HuH-7.5 (cell line): ENCODE measurements at regions not wholly inside any gene's neighbourhood (a gene's known extent, or its start where the extent isn't known, plus 50 kb on each side); places are given as distances from the start of the nearest gene placed in this dataset.
"Not testable (repeated sequence)": the region's sequence is repeated elsewhere in the genome, so short reads cannot be mapped to it uniquely, and the experiment has no call there.

Experiments
- DNase-seq: peaks from one replicate; pipeline ENCODE4 v3.0.0; 2011; ENCODE audit warnings: low spot score

- DNase-seq, result no peak
These were observed 297.4 kb upstream of the TLE3 start for GRCh38 chr15:70395164-70395563.

- no peak for DNase-seq
These were observed 293.0 kb upstream of the TLE3 start for GRCh38 chr15:70390723-70391122.

GRCh38 chr15:70387993-70388392 lies 290.3 kb upstream of the TLE3 start:
- no peak for DNase-seq

GRCh38 chr15:70387081-70387480 lies 289.4 kb upstream of the TLE3 start:
- DNase-seq, result no peak

GRCh38 chr15:70385711-70386110 lies 288.0 kb upstream of the TLE3 start:
- DNase-seq, result no peak

GRCh38 chr15:70385052-70385451 lies 287.3 kb upstream of the TLE3 start:
- no peak for DNase-seq

GRCh38 chr15:70383856-70384255 lies 286.1 kb upstream of the TLE3 start:
- DNase-seq, result no peak

- DNase-seq, result no peak
These were observed 285.2 kb upstream of the TLE3 start for GRCh38 chr15:70382762-70383458.

GRCh38 chr15:70382009-70382749 lies 284.5 kb upstream of the TLE3 start:
- no peak for DNase-seq

GRCh38 chr15:70379938-70380883 lies 282.5 kb upstream of the TLE3 start:
- DNase-seq, result no peak

- no peak for DNase-seq
These were observed 281.4 kb upstream of the TLE3 start for GRCh38 chr15:70379134-70379533.

- DNase-seq, result no peak
These were observed 280.7 kb upstream of the TLE3 start for GRCh38 chr15:70378126-70379031.

- peak; percentile 60 for DNase-seq
These were observed 279.4 kb upstream of the TLE3 start for GRCh38 chr15:70376929-70377691.

GRCh38 chr15:70376031-70376928 lies 278.6 kb upstream of the TLE3 start:
- no peak for DNase-seq

GRCh38 chr15:70375586-70375985 lies 277.9 kb upstream of the TLE3 start:
- DNase-seq, result no peak

- no peak for DNase-seq
These were observed 277.3 kb upstream of the TLE3 start for GRCh38 chr15:70375006-70375431.

- DNase-seq, result no peak
These were observed 276.4 kb upstream of the TLE3 start for GRCh38 chr15:70374096-70374495.

- DNase-seq, result not testable (repeated sequence)
These were observed 275.7 kb upstream of the TLE3 start for GRCh38 chr15:70373439-70373838.

- DNase-seq, result not testable (repeated sequence)
These were observed 270.4 kb upstream of the TLE3 start for GRCh38 chr15:70367913-70368705.
